Activated T-cell treated with anti-CD3 and anti-CD28 coated beads, Interleukin-2, amount 50 U/mL, for 24 hours (primary cell): ENCODE measurements at regions not wholly inside any gene's neighbourhood (a gene's known extent, or its start where the extent isn't known, plus 50 kb on each side); places are given as distances from the start of the nearest gene placed in this dataset.
A peak's percentile ranks its signal among the peaks of the same experiment; 100 is the strongest.

ENCODE experiments used
- DNase-seq: peaks from one replicate; pipeline ENCODE4 v3.0.0-alpha.2; 2020
- H3K27ac Mint-ChIP-seq: 2 replicates; pipeline ENCODE4 v1.8.0; 2020; ENCODE audit warnings: mild to moderate bottlenecking, mixed read lengths
- H3K27me3 Mint-ChIP-seq: 2 replicates; pipeline ENCODE4 v1.8.0; 2020; ENCODE audit warnings: mixed read lengths
- H3K36me3 Mint-ChIP-seq: 2 replicates; pipeline ENCODE4 v1.8.0; 2020; ENCODE audit warnings: low read depth, mixed read lengths
- H3K4me1 Mint-ChIP-seq: 2 replicates; pipeline ENCODE4 v1.8.0; 2020; ENCODE audit warnings: low read depth, mixed read lengths
- H3K4me3 Mint-ChIP-seq: 2 replicates; pipeline ENCODE4 v1.8.0; 2020; ENCODE audit warnings: mild to moderate bottlenecking, moderate library complexity, mixed read lengths
- H3K9me3 Mint-ChIP-seq: 2 replicates; pipeline ENCODE4 v1.8.0; 2020; ENCODE audit warnings: mixed read lengths

- H3K9me3 Mint-ChIP-seq = no peaks in the 10 kb centered on the region
- no peaks in the 10 kb centered on the region for H3K36me3 Mint-ChIP-seq
- H3K27me3 Mint-ChIP-seq = peaks cover 5% of the 10 kb centered on the region
- H3K4me1 Mint-ChIP-seq = no peaks in the 10 kb centered on the region
- H3K4me3 Mint-ChIP-seq = no peak overlapping the region
- DNase-seq = no peak
- H3K27ac Mint-ChIP-seq = no peak overlapping the region
Observed at GRCh38 chr12:46103559-46104383, 113.4 kb upstream of the SCAF11 start.

- Mint-ChIP-seq H3K4me1 (no peaks in the 10 kb centered on the region), H3K4me3 (no peak overlapping the region), H3K36me3 (no peaks in the 10 kb centered on the region), H3K9me3 (no peaks in the 10 kb centered on the region), H3K27me3 (peaks cover 2% of the 10 kb centered on the region), H3K27ac (no peak overlapping the region)
- no peak for DNase-seq
Observed at GRCh38 chr12:46101485-46101869, 111.1 kb upstream of the SCAF11 start.

GRCh38 chr12:46100551-46101484, 110.4 kb upstream of the SCAF11 start:
- no peak for DNase-seq
- Mint-ChIP-seq H3K4me3 (no peak overlapping the region), H3K9me3 (peaks cover 2% of the 10 kb centered on the region), H3K27ac (no peak overlapping the region), H3K36me3 (no peaks in the 10 kb centered on the region), H3K27me3 (peaks cover 4% of the 10 kb centered on the region), H3K4me1 (no peaks in the 10 kb centered on the region)

DNA sequence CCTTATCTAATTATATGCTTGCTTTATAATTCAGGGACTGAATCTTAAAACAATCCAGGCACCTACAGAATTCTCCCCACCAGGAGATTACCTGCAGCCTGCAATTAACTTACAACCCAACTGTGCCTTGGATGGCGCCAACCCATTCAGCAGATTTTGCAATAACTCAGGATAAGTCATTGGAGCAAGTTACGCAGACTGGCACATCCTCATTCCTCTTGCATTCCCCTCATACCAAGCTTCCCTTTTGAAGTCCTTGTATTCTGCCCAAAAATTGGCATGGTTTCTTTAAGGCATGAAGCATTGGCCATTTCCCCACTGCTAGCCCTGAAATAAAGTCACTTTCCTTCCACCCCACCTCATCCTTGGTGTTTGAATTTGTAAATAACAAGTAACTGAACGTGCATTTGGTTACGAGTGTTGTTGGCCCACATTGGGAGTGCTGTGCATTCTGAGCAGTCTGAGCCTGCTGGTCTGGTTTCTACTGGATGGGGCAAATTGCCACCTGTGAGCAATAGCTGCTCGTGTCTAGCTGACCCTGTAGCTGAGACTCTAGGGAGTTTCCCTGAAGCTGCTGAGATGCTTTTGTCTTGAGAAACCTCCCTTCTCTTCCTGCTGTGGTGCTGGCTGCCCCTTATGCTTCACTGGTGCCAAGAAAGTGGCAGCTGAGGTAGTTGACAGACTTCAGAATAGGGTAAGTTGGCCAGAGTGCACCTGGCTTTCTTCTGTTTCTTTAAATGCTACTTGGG, 99.2 kb upstream of the SCAF11 start:
- Mint-ChIP-seq H3K9me3 (peaks cover 7% of the 10 kb centered on the region), H3K4me1 (no peaks in the 10 kb centered on the region), H3K4me3 (no peak overlapping the region), H3K27me3 (peaks cover 26% of the 10 kb centered on the region), H3K27ac (no peak overlapping the region), H3K36me3 (no peaks in the 10 kb centered on the region)
- DNase-seq = no peak

GRCh38 chr12:46087916-46088439, 97.6 kb upstream of the SCAF11 start:
- H3K9me3 Mint-ChIP-seq = peaks cover 7% of the 10 kb centered on the region
- no peak for DNase-seq
- no peaks in the 10 kb centered on the region for H3K4me1 Mint-ChIP-seq
- H3K27me3 Mint-ChIP-seq = peaks cover 15% of the 10 kb centered on the region
- no peaks in the 10 kb centered on the region for H3K36me3 Mint-ChIP-seq
- no peak overlapping the region for H3K27ac Mint-ChIP-seq
- H3K4me3 Mint-ChIP-seq = no peak overlapping the region

DNA sequence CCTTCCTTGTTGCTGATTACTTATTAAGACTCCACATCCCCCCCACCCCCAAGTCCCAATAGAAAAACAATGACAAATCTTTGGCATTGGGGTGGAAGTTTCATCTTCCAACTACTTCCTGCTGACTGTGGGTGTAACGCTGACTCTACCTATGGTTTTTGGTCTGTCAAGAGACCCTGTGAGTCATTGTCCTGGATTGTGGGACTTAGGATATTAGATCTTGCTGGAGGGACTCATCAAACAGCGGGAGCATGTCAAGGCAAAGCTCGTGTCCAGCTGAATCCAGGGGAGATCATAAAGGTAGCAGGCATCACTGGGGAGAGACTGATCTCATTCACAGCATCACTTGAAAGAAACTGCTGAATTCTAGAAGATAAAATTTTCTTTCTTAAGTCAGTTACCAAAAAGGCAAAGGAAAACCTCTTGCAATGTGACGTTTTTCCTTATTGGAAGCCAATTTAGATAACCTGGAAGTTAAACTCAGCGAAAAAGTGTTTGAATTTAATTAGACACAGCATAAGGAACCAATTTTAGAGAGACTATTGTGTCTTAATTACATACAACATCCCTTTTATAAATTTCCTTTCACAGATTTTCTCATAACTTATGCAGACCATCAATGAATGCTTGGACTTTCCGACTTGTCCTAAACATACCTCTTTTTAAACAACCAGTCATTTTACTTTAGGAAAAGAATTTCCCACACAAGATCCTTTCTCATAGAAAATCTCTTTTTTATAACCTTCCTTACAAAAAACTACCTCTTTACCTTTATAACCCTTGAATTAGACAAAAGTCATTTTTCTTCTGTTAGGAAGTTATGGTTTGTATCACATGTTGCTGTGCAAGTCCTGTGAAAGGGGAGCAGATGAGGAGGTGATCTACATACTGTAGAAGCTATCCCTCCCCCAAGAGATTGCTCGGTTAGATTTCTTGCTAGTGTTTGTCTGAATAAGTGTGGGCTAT, 94.6 kb upstream of the SCAF11 start:
- H3K4me1 Mint-ChIP-seq = no peaks in the 10 kb centered on the region
- H3K27me3 Mint-ChIP-seq = peaks cover 9% of the 10 kb centered on the region
- H3K9me3 Mint-ChIP-seq = peaks cover 5% of the 10 kb centered on the region
- no peak overlapping the region for H3K27ac Mint-ChIP-seq
- no peak overlapping the region for H3K4me3 Mint-ChIP-seq
- no peak for DNase-seq
- H3K36me3 Mint-ChIP-seq = no peaks in the 10 kb centered on the region

GRCh38 chr12:46082490-46083200, 92.3 kb upstream of the SCAF11 start:
- Mint-ChIP-seq H3K27ac (no peak overlapping the region), H3K9me3 (peaks cover 15% of the 10 kb centered on the region), H3K4me1 (no peaks in the 10 kb centered on the region), H3K4me3 (no peak overlapping the region), H3K27me3 (peaks cover 9% of the 10 kb centered on the region), H3K36me3 (no peaks in the 10 kb centered on the region)
- DNase-seq = no peak

DNA sequence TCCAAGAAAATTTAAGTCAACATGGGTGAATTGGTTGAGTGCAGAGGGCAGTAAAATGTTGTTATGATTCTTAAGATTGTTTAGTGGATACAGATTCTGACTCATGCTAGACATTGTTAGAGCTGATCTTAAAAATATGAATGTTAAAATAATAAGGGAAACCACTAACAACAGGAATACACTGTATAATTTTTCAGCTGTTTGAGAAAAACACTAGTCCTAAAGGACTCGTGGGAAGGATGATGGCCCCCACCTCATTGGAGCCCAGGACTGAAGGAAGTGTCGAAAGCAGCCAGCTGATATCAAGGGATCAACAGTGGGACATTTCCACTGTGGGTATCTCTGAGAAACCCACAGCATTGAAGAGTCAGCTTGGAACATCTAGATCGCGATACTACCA, 82.9 kb upstream of the SCAF11 start:
- no peak for DNase-seq
- H3K27ac Mint-ChIP-seq = no peak overlapping the region
- no peak overlapping the region for H3K4me3 Mint-ChIP-seq
- H3K4me1 Mint-ChIP-seq = peaks cover 6% of the 10 kb centered on the region
- peaks cover 4% of the 10 kb centered on the region for H3K9me3 Mint-ChIP-seq
- H3K36me3 Mint-ChIP-seq = no peaks in the 10 kb centered on the region
- peaks cover 10% of the 10 kb centered on the region for H3K27me3 Mint-ChIP-seq

DNA sequence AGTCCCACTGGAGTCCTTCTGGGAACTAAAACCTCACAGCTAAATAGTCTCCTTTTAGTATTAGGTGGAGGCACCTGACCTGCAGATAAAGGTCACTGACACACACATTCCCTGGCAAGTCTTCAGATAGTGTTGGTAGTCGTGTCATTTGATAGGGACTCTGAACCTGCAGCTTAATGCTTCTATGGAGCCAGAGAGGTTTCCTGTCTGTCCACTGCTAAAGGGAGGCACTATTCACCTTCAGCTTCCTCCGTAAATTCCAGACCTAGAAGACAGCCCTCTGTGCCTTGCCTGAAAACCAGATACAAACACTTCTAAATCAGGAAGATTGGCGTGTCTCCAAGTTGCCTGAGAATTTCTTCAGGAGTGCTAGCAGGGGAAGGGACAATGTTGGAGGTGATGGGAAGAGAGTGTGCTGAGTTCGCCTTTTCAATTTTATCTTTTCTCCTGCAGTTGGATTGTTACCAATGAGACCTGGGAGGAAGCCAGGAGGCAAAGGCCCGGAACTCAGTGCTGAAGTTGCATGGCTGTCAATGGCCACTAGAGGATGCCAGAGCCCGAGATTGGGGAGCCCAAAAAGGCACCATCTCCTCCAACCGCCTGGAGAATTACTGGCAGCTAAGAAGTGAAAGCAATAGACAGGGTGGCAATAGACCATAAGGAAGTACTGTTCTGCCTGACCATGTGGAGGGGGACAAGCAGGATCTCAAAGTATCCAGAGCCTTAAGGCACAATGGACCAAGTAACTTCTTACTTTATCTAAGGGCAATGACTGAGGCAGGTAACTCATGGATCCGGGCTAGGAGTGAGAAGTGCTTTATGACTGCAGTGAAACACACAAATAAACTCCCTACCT, 81.6 kb upstream of the SCAF11 start:
- Mint-ChIP-seq H3K9me3 (no peaks in the 10 kb centered on the region), H3K27ac (peak overlapping the region; percentile 4), H3K4me3 (no peak overlapping the region), H3K36me3 (no peaks in the 10 kb centered on the region), H3K4me1 (peaks cover 6% of the 10 kb centered on the region), H3K27me3 (peaks cover 10% of the 10 kb centered on the region)
- DNase-seq = peak; percentile 73

- DNase-seq = no peak
- peaks cover 6% of the 10 kb centered on the region for H3K4me1 Mint-ChIP-seq
- no peaks in the 10 kb centered on the region for H3K9me3 Mint-ChIP-seq
- H3K27me3 Mint-ChIP-seq = peaks cover 10% of the 10 kb centered on the region
- H3K36me3 Mint-ChIP-seq = no peaks in the 10 kb centered on the region
- no peak overlapping the region for H3K27ac Mint-ChIP-seq
- no peak overlapping the region for H3K4me3 Mint-ChIP-seq
Observed at GRCh38 chr12:46071335-46071734, 81.0 kb upstream of the SCAF11 start.

GRCh38 chr12:46067094-46067493, 76.7 kb upstream of the SCAF11 start:
- H3K4me1 Mint-ChIP-seq = peaks cover 2% of the 10 kb centered on the region
- no peak overlapping the region for H3K4me3 Mint-ChIP-seq
- no peak overlapping the region for H3K27ac Mint-ChIP-seq
- H3K27me3 Mint-ChIP-seq = no peaks in the 10 kb centered on the region
- no peak for DNase-seq
- no peaks in the 10 kb centered on the region for H3K36me3 Mint-ChIP-seq
- no peaks in the 10 kb centered on the region for H3K9me3 Mint-ChIP-seq

- Mint-ChIP-seq H3K27me3 (no peaks in the 10 kb centered on the region), H3K27ac (no peak overlapping the region), H3K4me1 (no peaks in the 10 kb centered on the region), H3K9me3 (no peaks in the 10 kb centered on the region), H3K4me3 (no peak overlapping the region), H3K36me3 (no peaks in the 10 kb centered on the region)
- DNase-seq = no peak
Observed at GRCh38 chr12:46065412-46066166, 75.2 kb upstream of the SCAF11 start.
